Natural killer cell (primary cell): ENCODE measurements at regions not wholly inside any gene's neighbourhood (a gene's known extent, or its start where the extent isn't known, plus 50 kb on each side); places are given as distances from the start of the nearest gene placed in this dataset.

Experiments used
- ATAC-seq, 3 donors: fragments of 150-1000 bp in 2 of 3; fragments of 200-7000 bp in 1 of 3; cut with Tn5 transposase; 1 replicate in 1 of 3; 2 replicates in 2 of 3; pipeline ENCODE4 v1.10.0; 2021; ENCODE audit warnings: mild to moderate bottlenecking in 2 of 3, moderate library complexity in 2 of 3
- DNase-seq, 2 donors: peaks; one replicate each; pipeline versions ENCODE4 v3.0.0 to v3.0.0-alpha.2; 2013 to 2021; ENCODE audit warnings: mixed read lengths in 1 of 2
- H3K27ac ChIP-seq: one replicate; pipeline ENCODE4 v1.5.1; 2013; ENCODE audit warnings: mild to moderate bottlenecking, low read length
- H3K27me3 ChIP-seq: one replicate; pipeline ENCODE4 v1.6.1; 2013; ENCODE audit warnings: low read length; ENCODE audit not compliant: control insufficient read depth, insufficient read depth
- H3K36me3 ChIP-seq: one replicate; pipeline ENCODE4 v1.6.1; 2013; ENCODE audit warnings: low read length; ENCODE audit not compliant: control insufficient read depth, insufficient read depth
- H3K4me1 ChIP-seq: one replicate; pipeline ENCODE4 v1.6.1; 2013; ENCODE audit warnings: low read length; ENCODE audit not compliant: control insufficient read depth, insufficient read depth
- H3K4me3 ChIP-seq: one replicate; pipeline ENCODE4 v1.5.1; 2013; ENCODE audit warnings: low read length
- H3K9me3 ChIP-seq: one replicate; pipeline ENCODE4 v1.6.1; 2013; ENCODE audit warnings: low read length; ENCODE audit not compliant: control insufficient read depth, insufficient read depth
- H3K27ac Mint-ChIP-seq, 2 donors: one replicate each; pipeline ENCODE4 v1.8.0; 2022; ENCODE audit warnings: mild to moderate bottlenecking in 2 of 2, mixed read lengths in 2 of 2, moderate library complexity in 1 of 2
- H3K27me3 Mint-ChIP-seq, 2 donors: one replicate each; pipeline ENCODE4 v1.8.0; 2022; ENCODE audit warnings: low read depth in 2 of 2, mixed read lengths in 2 of 2
- H3K36me3 Mint-ChIP-seq: one replicate; pipeline ENCODE4 v1.8.0; 2022; ENCODE audit warnings: mixed read lengths
- H3K4me1 Mint-ChIP-seq, 2 donors: one replicate each; pipeline ENCODE4 v1.8.0; 2022; ENCODE audit warnings: mixed read lengths in 2 of 2
- H3K4me3 Mint-ChIP-seq: one replicate; pipeline ENCODE4 v1.8.0; 2022; ENCODE audit warnings: mild to moderate bottlenecking, moderate library complexity, mixed read lengths
- H3K9me3 Mint-ChIP-seq, 2 donors: one replicate each; pipeline ENCODE4 v1.8.0; 2022; ENCODE audit warnings: mixed read lengths in 2 of 2
- CTCF ChIP-seq: fragments of 200-600 bp; IDR thresholded peaks from one replicate; pipeline ENCODE4 v1.8.0; 2022; ENCODE audit warnings: antibody characterized with exemption
- WGBS: methylation state at CpG from one replicate; pipeline ENCODE4 v1.1.7; 2013; ENCODE audit warnings: missing lambda C conversion rate; ENCODE audit not compliant: insufficient coverage; 5-methylcytosine and 5-hydroxymethylcytosine counted together
- intact Hi-C: fragments of 100-400 bp; cut with micrococcal nuclease; formaldehyde crosslinking; loops from one replicate; pipeline ENCODE4 v1.14.2; 2022

- H3K9me3 Mint-ChIP-seq = no peaks in the 10 kb centered on the region
These were observed 268.5 kb downstream of the PTPRU start for GRCh38 chr1:29504709-29505410.

GRCh38 chr1:29504196-29504595 lies 267.9 kb downstream of the PTPRU start:
- intact Hi-C loops = no loop called here
- Histone ChIP-seq H3K4me3 (no peak overlapping the region), H3K4me1 (no peaks in the 10 kb centered on the region), H3K27me3 (no peaks in the 10 kb centered on the region), H3K9me3 (no peaks in the 10 kb centered on the region), H3K27ac (no peak overlapping the region), H3K36me3 (no peaks in the 10 kb centered on the region)
- TF ChIP-seq CTCF = no peak
- Mint-ChIP-seq H3K9me3 (no peaks in the 10 kb centered on the region), H3K27ac (no peak overlapping the region), H3K36me3 (no peaks in the 10 kb centered on the region), H3K4me3 (no peak overlapping the region), H3K4me1 (no peaks in the 10 kb centered on the region), H3K27me3 (peaks cover 29 to 30% of the 10 kb centered on the region in 2 donors)
- WGBS = 66% methylated on average over 4 of the region's 4 CpGs
- no peak for ATAC-seq
- DNase-seq = no peak

More at GRCh38 chr1:29504709-29505410, 268.5 kb downstream of the PTPRU start:
- WGBS = 92% methylated on average over 8 of the region's 8 CpGs
- H3K9me3 ChIP-seq = no peaks in the 10 kb centered on the region
- H3K27me3 ChIP-seq = peaks cover 2% of the 10 kb centered on the region
- Mint-ChIP-seq H3K4me3 (no peak overlapping the region), H3K27ac (no peak overlapping the region), H3K4me1 (no peaks in the 10 kb centered on the region), H3K36me3 (no peaks in the 10 kb centered on the region), H3K27me3 (peaks cover 28 to 30% of the 10 kb centered on the region in 2 donors)
- intact Hi-C loops = no loop called here
- H3K27ac ChIP-seq = no peak overlapping the region
- DNase-seq = no peak
- no peak for ATAC-seq
- no peak overlapping the region for H3K4me3 ChIP-seq
- H3K4me1 ChIP-seq = no peaks in the 10 kb centered on the region
- TF ChIP-seq CTCF = no peak
- no peaks in the 10 kb centered on the region for H3K36me3 ChIP-seq

GRCh38 chr1:29502911-29503840 lies 266.9 kb downstream of the PTPRU start:
- ATAC-seq (no peak), DNase-seq (no peak)
- H3K4me1 Mint-ChIP-seq = no peaks in the 10 kb centered on the region
- no peaks in the 10 kb centered on the region for H3K27me3 ChIP-seq
- H3K4me3 Mint-ChIP-seq = no peak overlapping the region
- no peak for TF ChIP-seq CTCF
- no peak overlapping the region for H3K27ac ChIP-seq
- no peaks in the 10 kb centered on the region for H3K9me3 Mint-ChIP-seq
- 67% methylated on average over 12 of the region's 12 CpGs for WGBS
- peaks cover 35% of the 10 kb centered on the region in 2 donors for H3K27me3 Mint-ChIP-seq
- no peaks in the 10 kb centered on the region for H3K36me3 Mint-ChIP-seq
- H3K4me1 ChIP-seq = no peaks in the 10 kb centered on the region
- H3K4me3 ChIP-seq = no peak overlapping the region
- H3K27ac Mint-ChIP-seq = no peak overlapping the region
- intact Hi-C loops = no loop called here
- H3K9me3 ChIP-seq = no peaks in the 10 kb centered on the region
- no peaks in the 10 kb centered on the region for H3K36me3 ChIP-seq
